ACHN (cell line): ENCODE measurements at regions not wholly inside any gene's neighbourhood (a gene's known extent, or its start where the extent isn't known, plus 50 kb on each side); places are given as distances from the start of the nearest gene placed in this dataset.
A peak's percentile ranks its signal among the peaks of the same experiment; 100 is the strongest.
"Not testable (repeated sequence)": the region's sequence is repeated elsewhere in the genome, so short reads cannot be mapped to it uniquely, and the experiment has no call there.

Experiments
- DNase-seq: peaks from one replicate; pipeline ENCODE4 v3.0.0-alpha.2; 2015
- in situ Hi-C: cut with HindIII; loops from 2 replicates; pipeline ENCODE4 v1.10.0; 2017; ENCODE audit warnings: low sequenced_read_pairs, low pct_ligation_motif_present, low pct_unique_long_range_greater_than_20kb

DNA sequence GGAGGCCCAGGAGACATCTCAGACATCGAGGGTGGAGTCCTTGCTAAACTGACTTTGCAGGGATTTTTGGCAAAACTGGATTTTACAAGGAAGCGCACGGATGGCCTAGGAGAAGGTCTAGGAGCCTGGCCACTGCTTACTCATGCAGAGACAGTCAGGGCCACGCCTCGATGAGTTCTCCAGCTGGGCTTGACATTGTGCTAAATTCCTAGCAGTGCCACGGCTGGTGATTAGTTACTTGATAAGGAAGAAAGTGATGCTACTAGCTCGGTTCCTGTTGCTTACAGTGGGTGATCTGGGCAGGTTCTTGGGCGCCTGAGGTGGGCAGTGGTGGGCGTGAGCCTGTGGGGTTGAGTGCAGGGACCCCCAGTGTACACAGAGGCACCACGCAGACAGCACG, 143.4 kb downstream of the SOX1 start:
- in situ Hi-C loops = no loop called here
- DNase-seq = peak; percentile 34

DNA sequence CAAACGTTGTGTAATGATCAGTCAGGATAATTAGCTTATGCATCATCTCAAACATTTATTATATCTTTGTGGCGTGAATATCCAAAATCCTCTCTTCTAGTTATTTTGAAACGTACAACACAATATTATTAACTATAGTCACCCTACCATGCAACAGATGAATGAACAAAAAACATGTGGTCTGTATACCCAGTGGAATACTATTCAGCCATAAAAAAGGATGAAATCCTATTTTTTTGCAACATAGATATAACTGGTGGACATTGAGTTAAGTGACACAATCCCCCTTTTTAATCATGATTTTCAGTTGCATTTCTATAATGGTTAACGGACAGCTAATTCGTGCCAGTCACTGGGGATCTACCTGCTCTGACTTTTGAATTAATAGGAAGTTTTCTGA, 145.6 kb downstream of the SOX1 start:
- in situ Hi-C loops = no loop called here
- no peak for DNase-seq

DNA sequence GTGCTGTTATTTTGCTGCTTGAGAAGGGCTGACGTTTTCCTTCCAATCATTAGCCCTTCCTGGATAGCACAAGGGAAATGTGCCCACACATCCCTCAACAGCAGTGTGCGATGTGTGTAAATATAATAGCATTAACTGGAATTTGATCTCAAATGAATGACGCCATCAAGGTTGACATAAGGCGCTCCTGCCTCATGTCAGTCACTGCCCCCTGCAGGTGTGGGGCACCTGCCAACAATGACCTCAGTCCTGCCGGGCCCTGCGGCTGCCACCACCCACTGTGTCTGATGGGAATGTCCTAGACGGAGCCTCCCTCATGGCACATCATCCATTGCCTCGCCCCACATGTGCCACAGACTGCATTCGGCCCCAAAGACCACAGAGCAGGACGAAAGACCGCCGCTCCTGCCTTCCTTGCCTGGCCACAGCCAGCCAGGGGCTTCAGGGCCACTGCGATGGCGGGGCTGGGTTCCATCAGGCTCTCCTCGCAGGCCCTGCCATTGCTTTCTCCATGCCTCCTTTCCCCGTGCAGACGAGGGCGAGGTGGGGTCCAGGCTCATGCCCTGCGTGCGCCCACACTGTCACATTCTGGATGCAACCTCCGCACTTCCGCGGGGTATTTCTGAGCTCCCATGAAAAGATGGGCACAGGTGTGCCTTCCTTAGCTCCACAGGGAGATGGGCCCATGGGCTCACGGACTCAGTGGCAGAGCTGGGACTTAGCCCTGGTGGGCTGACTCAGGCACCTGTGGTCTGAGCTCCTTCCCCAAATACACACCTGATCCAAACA, 146.7 kb downstream of the SOX1 start:
- DNase-seq = no peak
- in situ Hi-C loops = no loop called here

DNA sequence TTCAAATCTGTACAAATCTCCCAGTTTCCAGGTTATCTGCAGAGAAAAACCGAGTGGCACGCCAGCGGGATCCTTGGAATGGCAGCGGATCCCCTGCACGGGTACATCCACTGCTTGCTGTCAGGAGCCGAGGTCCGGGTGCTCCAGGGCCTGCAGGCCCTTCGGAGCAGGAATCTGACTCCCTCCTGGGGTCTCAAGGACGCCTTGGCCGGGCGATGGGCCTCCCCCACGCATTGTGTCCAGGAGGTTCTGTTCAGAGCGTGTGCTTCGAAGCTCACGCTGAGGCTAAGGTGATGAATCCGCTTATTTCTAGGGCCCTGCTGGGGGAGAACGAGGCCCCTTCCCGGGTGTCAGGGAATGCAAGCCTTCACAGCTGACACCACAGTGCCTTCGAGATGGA, 148.9 kb downstream of the SOX1 start:
- no peak for DNase-seq
- in situ Hi-C loops = no loop called here

DNA sequence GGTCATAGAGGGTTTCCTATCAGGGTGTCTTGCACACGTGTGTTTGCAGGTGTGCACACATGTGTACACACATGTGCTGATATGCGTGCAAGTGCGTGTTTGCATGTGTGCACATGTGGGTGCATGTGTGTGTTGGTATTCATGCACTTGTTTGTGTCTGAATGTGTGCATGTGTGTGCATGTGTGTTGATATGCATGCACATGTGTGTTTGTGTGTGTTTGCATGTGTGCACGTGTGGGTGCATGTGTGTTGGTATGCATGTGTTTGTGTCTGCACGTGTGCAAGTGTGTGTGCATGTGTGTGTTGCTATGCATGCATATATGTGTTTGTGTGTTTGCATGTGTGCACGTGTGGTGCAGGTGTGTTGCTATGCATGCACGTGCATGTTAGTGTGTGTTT, 150.5 kb downstream of the SOX1 start:
- in situ Hi-C loops = no loop called here
- DNase-seq = no peak

DNA sequence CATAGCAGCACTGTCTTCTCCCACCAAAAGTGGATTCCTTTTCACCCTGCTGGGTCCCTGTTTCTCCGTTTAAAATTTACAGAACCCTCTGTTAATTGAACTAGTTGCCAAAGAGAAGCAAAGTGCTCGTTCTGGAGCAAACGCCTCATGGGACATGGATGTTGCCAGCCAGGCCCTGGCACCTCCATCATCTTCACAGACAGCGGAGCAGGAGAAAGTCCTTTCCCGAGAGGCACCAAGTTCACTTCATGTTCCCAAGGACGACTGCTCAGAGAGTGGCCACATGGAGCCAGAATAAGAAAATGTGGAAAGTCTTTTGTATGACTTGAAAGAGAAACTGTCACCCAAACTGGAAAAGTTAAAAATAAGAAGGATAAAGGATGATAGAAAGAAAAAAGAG, 151.5 kb downstream of the SOX1 start:
- DNase-seq = no peak
- in situ Hi-C loops = no loop called here

DNA sequence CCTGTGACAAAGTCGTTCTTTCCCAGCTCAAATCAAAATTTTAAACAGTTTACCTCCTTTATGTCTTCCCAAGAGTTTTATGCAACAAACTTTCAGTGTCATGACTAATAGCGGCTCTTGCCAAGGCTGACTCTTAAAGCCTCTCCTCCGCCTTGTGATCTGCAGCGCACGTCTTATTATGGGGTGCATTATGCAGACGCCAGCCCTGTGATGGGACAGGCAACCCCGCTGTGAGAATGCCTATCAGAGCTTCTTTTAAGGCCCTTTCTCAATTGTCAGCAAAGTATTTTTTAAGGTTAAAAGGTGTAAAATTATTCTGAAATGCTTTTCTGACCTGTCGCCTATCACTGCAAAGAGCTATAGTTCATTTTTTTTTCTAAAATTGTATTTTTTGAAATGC, 152.8 kb downstream of the SOX1 start:
- DNase-seq = no peak
- in situ Hi-C loops = no loop called here

DNA sequence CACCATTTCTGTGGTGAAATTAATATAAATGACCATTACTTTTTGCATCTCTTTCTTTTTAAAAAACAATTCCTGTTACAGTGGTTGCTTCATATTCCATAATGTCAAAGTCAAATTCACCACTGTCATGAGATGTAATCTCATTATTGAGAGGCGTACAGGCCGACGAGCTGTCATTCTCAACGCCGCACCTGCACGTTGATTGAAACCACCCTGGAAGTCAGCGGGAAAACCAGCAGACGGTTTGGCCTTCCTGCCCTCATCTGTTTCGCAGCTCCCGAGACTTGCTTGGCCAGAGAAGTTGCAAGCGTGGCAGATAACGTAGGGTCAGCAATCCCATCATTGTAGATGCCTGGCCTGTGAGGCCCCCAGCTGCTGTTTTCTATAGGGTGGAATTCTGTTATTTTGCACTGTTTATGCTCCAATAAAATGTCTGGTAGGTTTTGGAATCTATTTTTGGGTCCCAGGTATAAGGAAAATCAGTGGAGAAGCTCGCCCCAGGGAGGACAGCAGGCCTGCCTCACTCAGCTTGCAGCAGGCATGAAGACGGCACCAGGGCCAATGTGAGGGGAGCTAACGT, 153.4 kb downstream of the SOX1 start:
- in situ Hi-C loops = no loop called here
- no peak for DNase-seq

DNA sequence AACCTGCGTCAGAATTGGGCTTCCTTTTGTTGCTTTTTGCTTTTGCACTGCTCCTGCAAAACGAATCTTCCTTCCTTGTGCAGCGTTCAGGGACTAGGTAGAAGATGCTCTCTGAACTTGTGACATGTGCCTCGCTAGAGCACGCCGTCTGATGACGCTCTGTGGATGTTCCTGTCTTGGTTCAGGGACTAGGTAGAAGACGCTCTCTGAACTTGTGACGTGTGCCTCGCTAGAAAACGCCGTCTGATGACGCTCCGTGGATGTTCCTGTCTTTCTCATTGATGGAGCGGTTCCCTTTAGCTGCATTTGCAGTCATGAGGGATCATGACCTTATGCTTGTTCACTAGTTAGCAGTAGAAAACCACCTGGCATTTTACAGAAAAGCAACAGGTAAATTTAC, 154.0 kb downstream of the SOX1 start:
- no peak for DNase-seq
- in situ Hi-C loops = no loop called here

DNA sequence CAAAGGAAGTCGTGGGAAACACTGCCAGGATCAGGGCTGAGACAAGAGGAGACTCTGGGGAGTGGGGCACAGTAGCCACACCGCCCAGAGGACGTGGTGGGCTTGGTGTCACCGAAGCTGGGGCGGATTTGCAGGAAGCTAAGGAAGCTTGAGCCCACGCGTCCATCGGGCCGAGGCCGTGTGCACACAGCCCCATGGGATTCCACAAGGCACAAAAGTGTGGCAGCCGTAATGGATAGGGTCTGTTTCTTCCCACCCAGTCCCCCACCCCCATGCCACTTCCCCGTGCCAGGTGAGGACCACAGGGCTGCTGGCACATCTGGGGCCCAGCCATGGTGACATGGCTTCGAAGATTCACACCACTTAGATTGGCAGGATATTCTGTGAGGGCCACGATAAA, 153.2 kb upstream of the SPACA7 start:
- in situ Hi-C loops = no loop called here

DNA sequence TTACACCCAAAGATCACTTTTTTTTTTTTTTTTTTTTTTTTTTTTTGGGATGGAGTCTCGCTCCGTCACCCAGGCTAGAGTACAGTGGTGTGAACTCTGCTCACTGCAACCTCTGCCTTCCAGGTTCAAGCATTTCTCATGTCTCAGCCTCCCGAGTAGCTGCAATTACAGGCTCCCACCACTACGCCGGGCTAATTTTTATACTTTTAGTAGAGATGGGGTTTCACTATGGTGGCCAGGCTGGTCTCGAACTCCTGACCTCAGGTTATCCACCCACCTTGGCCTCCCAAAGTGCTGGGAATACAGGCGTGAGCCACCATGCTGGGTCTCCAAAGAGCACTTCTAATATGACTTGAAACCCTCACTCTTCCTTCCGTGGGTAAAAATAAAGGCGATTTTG, 152.2 kb upstream of the SPACA7 start:
- in situ Hi-C loops, DNase-seq: not testable (repeated sequence)

More for the DNA sequence above, 153.2 kb upstream of the SPACA7 start:
- no peak for DNase-seq

DNA sequence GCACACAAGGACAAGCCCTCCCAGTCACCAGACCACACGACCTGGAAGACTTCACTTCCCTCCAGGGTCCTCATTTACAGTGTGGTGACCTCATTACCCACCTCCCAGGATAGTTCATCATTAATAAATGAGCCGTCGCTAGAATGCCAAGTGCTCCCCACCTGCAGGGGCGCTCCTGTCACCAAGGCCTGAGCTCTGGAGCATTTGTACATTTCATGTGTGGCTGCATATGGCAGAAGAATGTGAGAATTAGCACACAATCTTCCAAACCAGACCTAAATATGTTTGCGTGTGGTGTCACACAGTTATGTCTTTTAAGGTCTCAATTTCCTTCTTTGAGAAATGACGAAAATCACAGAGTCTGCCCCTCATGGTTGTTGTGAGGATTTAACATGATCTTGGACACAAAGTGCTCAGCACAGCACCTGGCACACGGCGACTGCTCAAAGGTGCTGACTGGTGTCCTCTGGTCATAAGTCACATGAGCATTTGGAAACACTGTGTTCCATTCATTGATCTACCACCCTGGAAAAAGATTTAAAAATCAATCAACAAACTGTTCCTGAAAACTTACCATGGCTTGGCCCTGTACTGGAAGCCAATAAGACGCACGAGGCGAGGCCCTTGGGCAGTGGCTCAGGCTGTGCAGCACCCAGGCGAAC, 150.6 kb upstream of the SPACA7 start:
- in situ Hi-C loops = no loop called here

DNA sequence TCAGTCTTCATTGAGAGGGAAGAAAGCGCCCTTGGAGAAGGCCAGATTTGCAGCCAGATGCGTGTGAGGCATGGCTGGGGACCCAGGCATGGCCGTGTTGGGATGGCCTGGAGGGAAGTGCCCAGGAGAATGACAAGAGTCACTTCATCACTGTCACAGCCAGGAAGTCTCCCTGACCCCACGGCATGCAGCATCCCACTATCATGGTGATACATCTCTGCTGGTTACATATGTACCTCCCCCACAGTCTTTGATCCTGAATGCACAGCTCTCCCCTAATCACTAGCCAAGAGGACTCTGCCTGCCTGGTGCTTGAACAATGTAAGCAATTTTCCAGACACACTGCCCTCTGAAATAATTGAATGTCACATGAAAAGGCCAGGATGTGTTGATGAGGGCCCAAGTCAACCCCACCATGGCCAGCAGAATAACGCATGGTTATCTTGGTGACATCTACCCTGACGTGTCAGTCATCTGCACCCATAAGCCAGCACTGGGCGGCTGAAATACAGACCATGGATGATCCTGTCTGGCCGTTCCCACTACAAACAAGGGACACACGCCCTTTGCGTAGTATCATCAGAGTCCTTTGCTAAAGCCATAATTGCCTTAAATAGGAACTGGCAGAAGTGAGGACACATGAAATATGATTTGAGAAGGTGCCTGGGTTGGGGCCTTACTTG, 149.7 kb upstream of the SPACA7 start:
- in situ Hi-C loops = no loop called here

More for the DNA sequence above, 150.6 kb upstream of the SPACA7 start:
- no peak for DNase-seq

DNA sequence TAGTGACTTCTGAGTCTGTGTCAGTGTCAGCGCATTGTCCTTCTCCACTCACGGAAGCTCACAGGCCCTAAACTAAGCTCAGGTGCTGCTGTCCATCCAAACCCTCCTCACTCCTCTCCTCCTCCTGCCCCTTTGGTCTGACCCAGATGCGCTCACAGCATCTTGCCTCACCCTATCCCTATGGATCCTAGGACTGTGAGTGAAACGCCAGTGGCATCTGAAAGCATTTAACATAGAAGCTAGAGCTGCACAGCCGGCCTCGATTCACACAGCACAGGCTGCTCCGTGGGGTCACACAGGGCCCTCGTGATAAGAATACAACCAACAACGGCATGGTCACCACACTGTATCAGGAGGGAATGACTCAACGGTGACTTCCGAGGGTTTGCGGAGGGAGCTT, 149.1 kb upstream of the SPACA7 start:
- no peak for DNase-seq
- in situ Hi-C loops = no loop called here

More for the DNA sequence above, 149.7 kb upstream of the SPACA7 start:
- DNase-seq = no peak

DNA sequence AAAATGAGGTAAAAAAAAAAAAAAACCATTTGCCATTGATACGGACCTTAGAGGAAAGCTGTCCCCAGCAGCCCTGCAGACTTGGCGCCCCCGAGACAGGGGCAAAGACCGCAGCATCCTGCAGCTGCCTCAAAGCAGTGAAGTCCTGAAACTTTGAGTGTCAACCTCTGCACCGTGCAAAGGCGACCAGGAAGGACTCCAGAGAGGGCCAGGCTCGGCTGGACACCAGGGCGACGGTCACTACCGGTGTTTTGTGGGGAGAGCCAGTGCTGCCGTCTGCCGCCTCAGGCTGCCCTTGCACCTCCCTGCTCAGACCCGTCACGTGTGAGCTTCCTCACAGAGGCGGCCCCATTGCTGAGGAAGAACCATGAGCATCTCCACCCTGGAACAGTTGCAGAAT, 146.7 kb upstream of the SPACA7 start:
- in situ Hi-C loops = no loop called here
- no peak for DNase-seq

DNA sequence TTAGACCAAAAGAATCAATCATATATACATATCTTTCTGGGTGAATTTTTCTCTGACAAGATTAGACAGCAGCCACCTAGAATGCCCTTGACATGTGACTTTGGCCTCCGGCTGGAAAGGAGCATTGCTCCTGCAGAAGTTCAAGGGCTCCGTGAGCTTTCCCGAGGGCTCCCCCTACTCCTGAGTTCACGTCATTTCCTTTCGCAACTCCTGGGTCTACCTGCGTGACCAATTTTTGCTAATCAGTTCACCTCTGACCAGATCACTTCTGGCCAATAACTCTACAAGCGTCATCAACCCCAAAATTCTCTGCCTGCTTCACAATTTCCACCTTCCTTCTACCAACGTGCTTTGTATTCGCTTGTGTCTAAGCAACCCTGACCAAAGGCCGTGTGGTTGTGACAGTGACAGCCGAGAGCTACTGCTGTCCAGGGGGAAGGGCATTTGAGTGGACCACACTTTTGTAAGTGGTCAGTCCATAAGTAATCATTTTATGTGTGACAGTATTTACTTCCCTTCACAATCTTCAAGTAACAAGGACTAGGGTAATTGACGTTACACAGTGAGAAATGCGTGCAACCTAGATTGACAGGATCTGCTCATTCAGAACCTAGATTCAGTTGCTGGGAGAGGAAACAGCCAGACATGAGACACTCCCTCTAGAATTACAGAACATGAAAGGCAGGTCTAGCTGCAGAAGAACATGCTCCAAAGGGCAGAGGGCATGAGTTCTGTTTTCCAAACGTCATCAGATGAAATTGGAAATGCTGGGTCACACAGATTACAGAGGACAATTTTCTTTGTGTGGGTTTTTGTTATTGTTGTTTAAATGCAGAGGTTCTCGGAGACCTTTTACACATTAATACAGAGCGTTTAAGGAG, 145.9 kb upstream of the SPACA7 start:
- DNase-seq = no peak
- in situ Hi-C loops = no loop called here

DNA sequence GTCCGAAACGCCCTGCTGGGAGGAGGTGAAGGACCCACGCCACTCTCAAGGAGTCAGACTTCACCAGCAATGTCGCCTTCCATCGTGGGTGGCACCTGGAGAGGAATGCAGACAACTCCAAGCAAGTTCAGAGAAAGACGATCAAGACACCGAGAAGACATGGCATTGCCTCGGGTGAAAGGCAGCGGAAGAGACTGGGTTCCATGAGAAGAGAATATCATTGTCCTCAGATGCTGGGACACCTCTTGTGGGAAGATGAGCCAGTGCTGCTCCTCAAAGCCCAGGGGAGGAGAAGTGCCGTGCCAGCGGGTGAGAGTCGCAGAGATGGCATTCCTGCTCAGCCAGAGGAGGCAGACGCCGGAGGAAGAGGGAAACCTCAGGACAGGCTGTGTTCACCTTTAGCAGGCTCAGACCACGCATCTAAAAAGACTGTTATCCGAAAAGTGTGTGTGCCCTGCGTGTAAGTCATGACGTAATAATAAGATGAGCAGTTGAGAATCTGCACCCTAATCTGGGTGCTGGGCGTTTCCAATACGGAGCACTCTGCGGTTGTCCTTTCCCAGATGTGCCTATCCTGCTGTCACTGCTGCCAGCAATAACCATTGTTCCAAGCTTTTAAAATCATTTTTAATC, 144.6 kb upstream of the SPACA7 start:
- no peak for DNase-seq
- in situ Hi-C loops = no loop called here

DNA sequence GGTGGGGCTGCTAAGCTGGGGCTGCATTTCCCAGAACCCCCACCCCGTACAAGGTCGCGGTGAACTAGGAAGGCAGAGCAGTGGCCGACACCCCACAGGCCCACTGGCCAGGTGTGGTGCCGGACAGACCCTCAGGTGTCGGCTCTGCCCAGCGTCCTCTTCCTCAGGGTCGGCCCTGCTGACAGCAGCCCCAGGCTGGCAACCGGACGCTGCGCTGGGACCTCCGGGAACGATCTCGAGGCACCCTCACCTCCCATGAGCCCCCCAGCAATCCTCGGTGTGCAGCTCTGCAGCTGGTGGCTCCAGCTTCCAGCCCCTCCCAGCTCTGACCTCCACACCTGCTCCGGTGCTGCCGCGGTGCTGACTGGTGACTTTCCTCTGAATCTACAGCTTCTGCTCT, 142.9 kb upstream of the SPACA7 start:
- DNase-seq = no peak
- in situ Hi-C loops = no loop called here
